Astrocyte (in vitro differentiated cells and primary cell): ENCODE measurements at regions not wholly inside any gene's neighbourhood (a gene's known extent, or its start where the extent isn't known, plus 50 kb on each side); places are given as distances from the start of the nearest gene placed in this dataset.

ENCODE experiments used
- CTCF ChIP-seq: IDR thresholded peaks from 2 replicates; pipeline ENCODE4 v1.5.1; 2011; ENCODE audit warnings: low read depth, mild to moderate bottlenecking, inconsistent platforms, low read length, moderate library complexity; ENCODE audit not compliant: insufficient read depth
- EZH2 ChIP-seq: IDR thresholded peaks from 2 replicates; pipeline ENCODE4 v1.6.1; 2012; ENCODE audit warnings: mild to moderate bottlenecking, low read length, inconsistent platforms; ENCODE audit not compliant: insufficient read depth

DNA sequence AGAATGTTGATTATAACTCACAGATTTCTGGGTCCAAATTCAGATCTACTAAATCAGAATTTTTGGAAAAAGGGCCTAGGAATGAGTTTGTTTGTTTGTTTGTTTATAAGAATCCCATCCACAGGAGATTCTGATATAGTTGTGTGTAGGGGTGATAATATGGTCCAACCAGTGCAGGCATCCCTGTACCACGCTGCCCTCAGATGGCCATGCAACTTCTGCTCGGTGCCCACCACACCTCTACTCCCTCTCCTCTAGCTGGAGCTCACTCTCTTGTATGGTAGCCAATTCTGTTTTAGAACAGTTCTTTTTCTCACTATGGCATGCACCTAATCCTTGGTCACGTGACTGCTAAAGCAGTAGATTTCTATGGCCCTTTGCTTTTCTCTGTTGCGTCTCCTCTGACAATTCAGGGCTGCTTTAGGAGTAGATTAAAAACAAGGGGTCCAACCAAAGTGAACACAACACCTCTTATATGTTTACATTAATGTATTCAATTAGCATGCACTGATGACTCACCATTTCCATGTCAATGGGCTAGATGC, 103.3 kb upstream of the KCNA4 start:
- no peak for TF ChIP-seq CTCF
- no peak for TF ChIP-seq EZH2
